AG04449 (cell line): ENCODE measurements at regions not wholly inside any gene's neighbourhood (a gene's known extent, or its start where the extent isn't known, plus 50 kb on each side); places are given as distances from the start of the nearest gene placed in this dataset.

Source experiments
- CTCF ChIA-PET: fragments of 350-600 bp; formaldehyde crosslinking; extraction: SDS; loops from one replicate; lab custom pipeline; 2021; ENCODE audit warnings: antibody characterized with exemption; lab: Yijun Ruan, JAX
- POLR2A ChIA-PET: fragments of 400-600, 350-600 bp; formaldehyde crosslinking; extraction: SDS; loops from one replicate; lab custom pipeline; 2020; ENCODE audit warnings: antibody characterized with exemption, inconsistent platforms; lab: Yijun Ruan, JAX
- DNase-seq: peaks from one replicate; pipeline ENCODE4 v3.0.0-alpha.2; 2010; ENCODE audit warnings: low read depth, low spot score
- H3K4me3 ChIP-seq: 2 replicates; pipeline ENCODE4 v1.5.1; 2011; ENCODE audit warnings: low read depth, mild to moderate bottlenecking, control low read depth, low read length
- TF ChIP-seq, protein P1 (sequence below): IDR thresholded peaks from one replicate; pipeline ENCODE4 v1.5.1; 2011; ENCODE audit warnings: mild to moderate bottlenecking, moderate library complexity, low read length, control low read depth, inconsistent platforms; ENCODE audit not compliant: insufficient read depth; ENCODE audit errors: missing control alignments

DNA sequence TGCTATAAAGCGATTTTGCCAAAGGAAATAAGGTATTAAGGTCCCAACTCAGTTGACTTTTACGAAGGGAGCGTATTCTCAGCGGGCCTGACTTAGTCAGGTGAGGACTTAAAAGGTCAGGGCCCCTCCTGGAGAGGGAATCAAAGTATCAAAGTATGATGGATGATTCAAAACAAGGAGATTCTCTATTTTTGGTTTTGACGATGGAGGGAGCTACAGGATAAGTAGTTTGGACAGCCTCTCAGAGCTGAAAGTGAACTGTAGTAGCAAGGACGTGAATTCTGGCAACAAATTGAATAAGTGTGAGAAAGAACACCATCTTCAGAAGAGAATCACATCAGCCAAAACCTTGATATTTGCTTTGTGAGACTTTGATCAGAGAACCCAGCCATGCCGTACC lies 1186.5 kb downstream of the SI start:
- H3K4me3 ChIP-seq = no peak overlapping the region
- POLR2A ChIA-PET = interaction anchor here (0.6 kb wide), 1 partner anchor 214 kb away, joined by 3 read pairs; no protein-coding TSS in a partner anchor
- TF ChIP-seq, protein P1, sequence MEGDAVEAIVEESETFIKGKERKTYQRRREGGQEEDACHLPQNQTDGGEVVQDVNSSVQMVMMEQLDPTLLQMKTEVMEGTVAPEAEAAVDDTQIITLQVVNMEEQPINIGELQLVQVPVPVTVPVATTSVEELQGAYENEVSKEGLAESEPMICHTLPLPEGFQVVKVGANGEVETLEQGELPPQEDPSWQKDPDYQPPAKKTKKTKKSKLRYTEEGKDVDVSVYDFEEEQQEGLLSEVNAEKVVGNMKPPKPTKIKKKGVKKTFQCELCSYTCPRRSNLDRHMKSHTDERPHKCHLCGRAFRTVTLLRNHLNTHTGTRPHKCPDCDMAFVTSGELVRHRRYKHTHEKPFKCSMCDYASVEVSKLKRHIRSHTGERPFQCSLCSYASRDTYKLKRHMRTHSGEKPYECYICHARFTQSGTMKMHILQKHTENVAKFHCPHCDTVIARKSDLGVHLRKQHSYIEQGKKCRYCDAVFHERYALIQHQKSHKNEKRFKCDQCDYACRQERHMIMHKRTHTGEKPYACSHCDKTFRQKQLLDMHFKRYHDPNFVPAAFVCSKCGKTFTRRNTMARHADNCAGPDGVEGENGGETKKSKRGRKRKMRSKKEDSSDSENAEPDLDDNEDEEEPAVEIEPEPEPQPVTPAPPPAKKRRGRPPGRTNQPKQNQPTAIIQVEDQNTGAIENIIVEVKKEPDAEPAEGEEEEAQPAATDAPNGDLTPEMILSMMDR = no peak
- DNase-seq = no peak
- CTCF ChIA-PET = no interaction called here

DNA sequence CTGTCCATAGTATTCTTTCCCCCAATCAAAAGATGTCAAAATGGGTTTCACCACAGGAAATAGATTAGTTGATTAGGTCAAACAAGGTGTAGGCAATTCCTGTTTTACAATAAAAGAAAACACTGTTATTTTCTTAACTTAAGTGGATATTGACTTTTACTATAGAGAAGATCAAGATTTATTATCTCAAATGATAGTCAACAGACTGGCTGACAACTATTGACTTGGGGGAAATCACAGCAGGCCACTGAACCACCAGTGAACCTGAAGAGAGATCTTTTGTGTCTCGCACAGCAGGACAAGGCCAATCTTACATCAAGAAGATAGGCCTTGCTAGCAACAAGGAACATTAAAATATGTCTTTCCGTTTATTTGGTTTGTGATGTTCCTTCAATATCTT lies 1187.6 kb downstream of the SI start:
- POLR2A ChIA-PET = no interaction called here
- H3K4me3 ChIP-seq = no peak overlapping the region
- TF ChIP-seq, protein P1 = no peak
- CTCF ChIA-PET = no interaction called here
- DNase-seq = no peak

DNA sequence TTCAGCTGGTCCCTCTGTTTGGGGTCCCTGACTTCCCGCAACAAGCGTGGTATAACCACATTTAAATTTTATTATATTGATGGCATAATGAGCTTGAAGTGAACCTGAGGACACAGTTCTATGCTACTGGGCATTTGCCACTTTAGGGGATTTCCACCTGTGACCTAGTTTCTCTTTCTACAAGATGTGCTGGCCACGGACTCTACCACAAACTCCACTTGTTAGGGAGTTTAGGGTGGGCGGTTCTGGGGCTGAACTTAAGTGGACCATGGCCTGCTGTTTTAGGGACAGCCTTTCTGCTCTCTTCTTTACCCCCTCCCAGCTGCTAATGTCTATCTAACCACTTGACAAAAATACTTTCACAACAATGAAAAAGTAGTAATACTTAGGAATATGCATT lies 1199.1 kb downstream of the SI start:
- no peak for DNase-seq
- ChIA-PET CTCF (no interaction called here), POLR2A (no interaction called here)
- no peak overlapping the region for H3K4me3 ChIP-seq
- TF ChIP-seq, protein P1 = no peak

DNA sequence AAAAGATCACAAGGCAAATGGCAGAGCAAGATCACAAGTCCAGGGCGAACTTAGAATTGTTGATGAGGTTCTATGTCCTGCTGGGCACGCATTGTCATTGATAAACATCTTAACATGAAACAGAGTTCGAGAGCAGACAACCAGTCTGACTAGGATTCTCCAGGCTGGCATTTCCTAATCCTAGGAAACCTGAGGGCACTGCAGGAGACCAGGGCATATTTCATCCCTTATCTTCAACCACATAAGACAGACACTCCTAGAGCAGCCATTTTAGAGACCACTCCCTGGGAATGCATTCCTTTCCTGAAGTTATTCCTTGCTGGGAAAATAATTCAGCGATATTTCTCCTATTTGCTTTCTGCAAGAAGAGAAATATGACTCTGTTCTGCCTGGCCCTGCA lies 1199.9 kb downstream of the SI start:
- POLR2A ChIA-PET = no interaction called here
- DNase-seq = no peak
- CTCF ChIA-PET = no interaction called here
- H3K4me3 ChIP-seq = no peak overlapping the region
- TF ChIP-seq, protein P1 = no peak

DNA sequence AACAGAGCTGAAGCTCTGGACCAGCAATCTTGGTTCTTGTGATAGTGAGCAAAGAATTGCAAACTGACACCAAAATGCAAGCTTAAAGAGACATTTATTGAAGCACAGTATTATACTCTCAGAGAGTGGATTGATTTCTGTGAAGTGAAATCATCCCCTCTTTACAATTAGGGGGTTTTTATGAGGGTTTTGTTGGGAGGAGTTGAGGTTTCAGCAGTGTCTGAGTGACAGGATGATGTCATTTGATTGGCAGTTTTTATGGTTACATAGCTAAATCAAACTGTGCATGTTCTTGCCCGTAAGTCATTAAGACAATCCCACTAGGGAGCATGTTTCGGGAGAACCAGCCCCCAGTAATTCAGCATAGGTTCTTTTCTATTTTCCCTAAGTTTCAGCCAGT lies 1200.5 kb downstream of the SI start:
- CTCF ChIA-PET = no interaction called here
- no peak overlapping the region for H3K4me3 ChIP-seq
- POLR2A ChIA-PET = no interaction called here
- DNase-seq = no peak
- TF ChIP-seq, protein P1 = no peak

DNA sequence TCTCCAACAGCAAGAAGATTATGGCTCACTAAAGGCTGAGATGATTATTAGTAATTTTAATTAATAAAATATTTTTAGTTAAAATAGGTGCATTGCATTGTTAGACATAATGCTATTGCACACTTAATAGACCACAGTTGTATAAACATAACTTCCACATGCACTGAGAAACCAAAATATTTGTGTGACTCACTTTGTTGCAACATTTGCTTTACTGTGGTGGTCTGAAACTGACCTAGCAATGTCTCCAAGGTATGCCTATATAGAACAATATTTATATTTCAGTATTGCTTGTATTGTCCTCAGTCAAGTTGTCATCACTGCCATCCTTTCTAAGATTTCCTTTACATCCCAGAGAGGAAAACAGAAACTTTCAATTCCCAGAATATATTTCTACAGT lies 1215.2 kb downstream of the SI start:
- no peak overlapping the region for H3K4me3 ChIP-seq
- TF ChIP-seq, protein P1 = no peak
- DNase-seq = no peak
- POLR2A ChIA-PET = no interaction called here
- CTCF ChIA-PET = no interaction called here
